ENCODE measurements at regions not wholly inside any gene's neighbourhood (a gene's known extent, or its start where the extent isn't known, plus 50 kb on each side); places are given as distances from the start of the nearest gene placed in this dataset.

- H3K27me3 Mint-ChIP-seq (ENCODE audit: low read depth), result peaks cover 22% of the 10 kb centered on the region
- H3K27ac Mint-ChIP-seq, result no peak overlapping the region
- POLR2A ChIA-PET, result no interaction called here
- peaks cover 14% of the 10 kb centered on the region for H3K4me1 Mint-ChIP-seq
- no peaks in the 10 kb centered on the region for H3K36me3 Mint-ChIP-seq
- no peak for TF ChIP-seq SMAD4 (CRISPR knock-in tag; IDR thresholded peaks at IDR 0.05)
- TF ChIP-seq HMGA2 (CRISPR knock-in tag; IDR thresholded peaks at IDR 0.05), result no peak
- TF ChIP-seq, protein P1, sequence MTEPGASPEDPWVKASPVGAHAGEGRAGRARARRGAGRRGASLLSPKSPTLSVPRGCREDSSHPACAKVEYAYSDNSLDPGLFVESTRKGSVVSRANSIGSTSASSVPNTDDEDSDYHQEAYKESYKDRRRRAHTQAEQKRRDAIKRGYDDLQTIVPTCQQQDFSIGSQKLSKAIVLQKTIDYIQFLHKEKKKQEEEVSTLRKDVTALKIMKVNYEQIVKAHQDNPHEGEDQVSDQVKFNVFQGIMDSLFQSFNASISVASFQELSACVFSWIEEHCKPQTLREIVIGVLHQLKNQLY (CRISPR knock-in tag; IDR thresholded peaks at IDR 0.05), result no peak
- no peak for TF ChIP-seq NFE2L1 (CRISPR knock-in tag; IDR thresholded peaks at IDR 0.05)
- TF ChIP-seq ZNF263 (CRISPR knock-in tag; IDR thresholded peaks at IDR 0.05; ENCODE audit: low read depth), result no peak
- TF ChIP-seq RELA (CRISPR knock-in tag; IDR thresholded peaks at IDR 0.05; ENCODE audit: borderline replicate concordance), result no peak
- TF ChIP-seq ZNF138 (CRISPR knock-in tag; conservative IDR thresholded peaks at IDR 0.05), result no peak
- no peak for TF ChIP-seq ELF4 (CRISPR knock-in tag; IDR thresholded peaks at IDR 0.05; ENCODE audit: low read depth)
- TF ChIP-seq SP1 (CRISPR knock-in tag; conservative IDR thresholded peaks at IDR 0.05), result no peak
- TF ChIP-seq, protein P2, sequence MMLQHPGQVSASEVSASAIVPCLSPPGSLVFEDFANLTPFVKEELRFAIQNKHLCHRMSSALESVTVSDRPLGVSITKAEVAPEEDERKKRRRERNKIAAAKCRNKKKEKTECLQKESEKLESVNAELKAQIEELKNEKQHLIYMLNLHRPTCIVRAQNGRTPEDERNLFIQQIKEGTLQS (CRISPR knock-in tag; conservative IDR thresholded peaks at IDR 0.05), result no peak
- no peak overlapping the region for H3K4me3 Mint-ChIP-seq
- no peaks in the 10 kb centered on the region for H3K9me3 Mint-ChIP-seq
- ATAC-seq (no peak), DNase-seq (ENCODE audit: low spot score) (no peak)
- CTCF ChIA-PET, result interaction anchor here (0.5 to 2.8 kb wide), 20 partner anchors 15 to 598 kb away, joined by 3 to 23 read pairs (median 3); no protein-coding TSS in a partner anchor
These were observed 250.2 kb downstream of the RRAGC start for GRCh38 chr1:38609166-38610025.

DNA sequence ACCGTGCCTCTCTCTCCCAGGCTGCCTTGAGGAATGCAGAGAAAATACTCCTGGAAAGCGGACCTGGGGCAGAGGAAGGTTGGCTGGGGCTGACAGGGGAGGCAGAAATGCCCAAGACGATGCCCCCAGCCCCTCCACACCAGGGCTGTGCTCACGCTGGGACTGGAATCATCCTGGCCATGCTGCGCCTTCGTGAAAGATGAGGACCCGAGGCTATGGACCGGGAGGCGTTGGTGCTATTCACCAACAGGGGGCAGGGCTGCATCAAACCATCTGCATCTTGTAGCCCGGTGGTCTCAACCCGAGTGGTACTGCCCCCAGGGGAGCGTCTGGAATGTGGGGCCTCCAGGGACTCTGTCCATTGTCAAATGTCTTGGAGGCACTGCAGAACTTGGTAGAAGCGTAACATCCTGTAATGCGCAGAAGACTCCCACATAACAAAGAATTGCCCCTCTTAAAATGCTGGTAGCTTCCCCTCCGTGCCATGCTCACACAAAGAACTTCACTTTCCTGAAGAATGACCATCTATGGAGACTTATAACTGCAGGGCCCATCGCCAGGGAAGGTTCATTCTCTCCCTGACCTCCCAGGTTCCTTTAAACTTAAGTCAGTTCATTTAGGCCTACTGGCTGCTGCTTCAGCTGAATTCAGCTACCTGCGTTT lies 251.2 kb downstream of the RRAGC start:
- DNase-seq (ENCODE audit: low spot score) (peak; percentile 87), ATAC-seq (peak; percentile 95)
- CTCF ChIA-PET, result interaction anchor here (0.5 to 2.8 kb wide), 18 partner anchors 16 to 597 kb away, joined by 3 to 23 read pairs (median 3); no protein-coding TSS in a partner anchor
- Mint-ChIP-seq H3K9me3 (no peaks in the 10 kb centered on the region), H3K27me3 (ENCODE audit: low read depth) (peaks cover 28% of the 10 kb centered on the region), H3K4me1 (peaks cover 12% of the 10 kb centered on the region), H3K27ac (no peak overlapping the region), H3K4me3 (no peak overlapping the region), H3K36me3 (no peaks in the 10 kb centered on the region)
- POLR2A ChIA-PET, result no interaction called here
- 0 out of 2 replicates have a peak, but pooled peaks have one; percentile 13 for TF ChIP-seq ZNF532 (CRISPR knock-in tag; IDR thresholded peaks at IDR 0.05; ENCODE audit: borderline replicate concordance)
- no peak for TF ChIP-seq GABPB1 (CRISPR knock-in tag; IDR thresholded peaks at IDR 0.05)
- no peak for TF ChIP-seq GRHL2 (CRISPR knock-in tag; IDR thresholded peaks at IDR 0.05; ENCODE audit: insufficient replicate concordance, severe bottlenecking)
- TF ChIP-seq PRRX2 (CRISPR knock-in tag; IDR thresholded peaks at IDR 0.05), result no peak
- 0 out of 2 replicates have a peak, but pooled peaks have one; percentile 51 for TF ChIP-seq ZNF281 (CRISPR knock-in tag; IDR thresholded peaks at IDR 0.05)
- peak; percentile 62 for TF ChIP-seq ZNF423 (CRISPR knock-in tag; IDR thresholded peaks at IDR 0.05)
- TF ChIP-seq SP1 (CRISPR knock-in tag; conservative IDR thresholded peaks at IDR 0.05), result 0 out of 2 replicates have a peak, but pooled peaks have one; percentile 17
- peak; percentile 23; the same call in 1 of the 2 replicates for TF ChIP-seq FOXK1 (CRISPR knock-in tag; IDR thresholded peaks at IDR 0.05)
- TF ChIP-seq, protein P3, sequence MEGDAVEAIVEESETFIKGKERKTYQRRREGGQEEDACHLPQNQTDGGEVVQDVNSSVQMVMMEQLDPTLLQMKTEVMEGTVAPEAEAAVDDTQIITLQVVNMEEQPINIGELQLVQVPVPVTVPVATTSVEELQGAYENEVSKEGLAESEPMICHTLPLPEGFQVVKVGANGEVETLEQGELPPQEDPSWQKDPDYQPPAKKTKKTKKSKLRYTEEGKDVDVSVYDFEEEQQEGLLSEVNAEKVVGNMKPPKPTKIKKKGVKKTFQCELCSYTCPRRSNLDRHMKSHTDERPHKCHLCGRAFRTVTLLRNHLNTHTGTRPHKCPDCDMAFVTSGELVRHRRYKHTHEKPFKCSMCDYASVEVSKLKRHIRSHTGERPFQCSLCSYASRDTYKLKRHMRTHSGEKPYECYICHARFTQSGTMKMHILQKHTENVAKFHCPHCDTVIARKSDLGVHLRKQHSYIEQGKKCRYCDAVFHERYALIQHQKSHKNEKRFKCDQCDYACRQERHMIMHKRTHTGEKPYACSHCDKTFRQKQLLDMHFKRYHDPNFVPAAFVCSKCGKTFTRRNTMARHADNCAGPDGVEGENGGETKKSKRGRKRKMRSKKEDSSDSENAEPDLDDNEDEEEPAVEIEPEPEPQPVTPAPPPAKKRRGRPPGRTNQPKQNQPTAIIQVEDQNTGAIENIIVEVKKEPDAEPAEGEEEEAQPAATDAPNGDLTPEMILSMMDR (IDR thresholded peaks at IDR 0.05), result peak; percentile 79

All from WTC11 (cell line).